ENCODE measurements at regions not wholly inside any gene's neighbourhood (a gene's known extent, or its start where the extent isn't known, plus 50 kb on each side); places are given as distances from the start of the nearest gene placed in this dataset.

- intact Hi-C loops (cut with DNase I), result no loop called here
- no peak for TF ChIP-seq CTCF (IDR thresholded peaks at IDR 0.05)
- Histone ChIP-seq H3K27me3 (no peaks in the 10 kb centered on the region), H3K9me3 (no peaks in the 10 kb centered on the region), H3K4me3 (no peak overlapping the region), H3K36me3 (no peaks in the 10 kb centered on the region), H3K27ac (no peak overlapping the region), H3K4me1 (no peaks in the 10 kb centered on the region)
- DNase-seq (no peak), ATAC-seq (peak; percentile 70)
Observed at GRCh38 chr1:14334336-14335176, 263.9 kb upstream of the KAZN start.

- TF ChIP-seq CTCF (IDR thresholded peaks at IDR 0.05), result no peak
- H3K4me3 ChIP-seq, result no peak overlapping the region
- H3K36me3 ChIP-seq, result no peaks in the 10 kb centered on the region
- H3K9me3 ChIP-seq, result no peaks in the 10 kb centered on the region
- H3K27ac ChIP-seq, result no peak overlapping the region
- H3K4me1 ChIP-seq, result no peaks in the 10 kb centered on the region
- H3K27me3 ChIP-seq, result no peaks in the 10 kb centered on the region
- intact Hi-C loops (cut with DNase I), result no loop called here
- ATAC-seq, result no peak
- DNase-seq, result no peak
Observed at GRCh38 chr1:14338509-14338908, 260.0 kb upstream of the KAZN start.

- DNase-seq (no peak), ATAC-seq (no peak)
- no peak for TF ChIP-seq CTCF (IDR thresholded peaks at IDR 0.05)
- H3K27me3 ChIP-seq, result no peaks in the 10 kb centered on the region
- no peaks in the 10 kb centered on the region for H3K9me3 ChIP-seq
- intact Hi-C loops (cut with DNase I), result no loop called here
- no peak overlapping the region for H3K4me3 ChIP-seq
- H3K36me3 ChIP-seq, result no peaks in the 10 kb centered on the region
- H3K27ac ChIP-seq, result no peak overlapping the region
- H3K4me1 ChIP-seq, result no peaks in the 10 kb centered on the region
Observed at GRCh38 chr1:14339288-14339687, 259.2 kb upstream of the KAZN start.

- ATAC-seq (no peak), DNase-seq (no peak)
- intact Hi-C loops (cut with DNase I), result no loop called here
- H3K27ac ChIP-seq, result no peak overlapping the region
- TF ChIP-seq CTCF (IDR thresholded peaks at IDR 0.05), result no peak
- no peaks in the 10 kb centered on the region for H3K36me3 ChIP-seq
- no peaks in the 10 kb centered on the region for H3K27me3 ChIP-seq
- no peaks in the 10 kb centered on the region for H3K9me3 ChIP-seq
- H3K4me3 ChIP-seq, result no peak overlapping the region
- no peaks in the 10 kb centered on the region for H3K4me1 ChIP-seq
Observed at GRCh38 chr1:14340002-14340785, 258.3 kb upstream of the KAZN start.

GRCh38 chr1:14341147-14341546 is 257.3 kb upstream of the KAZN start:
- Histone ChIP-seq H3K36me3 (no peaks in the 10 kb centered on the region), H3K4me3 (no peak overlapping the region), H3K27ac (no peak overlapping the region), H3K4me1 (no peaks in the 10 kb centered on the region), H3K27me3 (no peaks in the 10 kb centered on the region), H3K9me3 (no peaks in the 10 kb centered on the region)
- no peak for TF ChIP-seq CTCF (IDR thresholded peaks at IDR 0.05)
- no peak for ATAC-seq
- intact Hi-C loops (cut with DNase I), result no loop called here
- no peak for DNase-seq

Measured in upper lobe of right lung (tissue), 1 donor.